ENCODE measurements at regions not wholly inside any gene's neighbourhood (a gene's known extent, or its start where the extent isn't known, plus 50 kb on each side); places are given as distances from the start of the nearest gene placed in this dataset.

DNA sequence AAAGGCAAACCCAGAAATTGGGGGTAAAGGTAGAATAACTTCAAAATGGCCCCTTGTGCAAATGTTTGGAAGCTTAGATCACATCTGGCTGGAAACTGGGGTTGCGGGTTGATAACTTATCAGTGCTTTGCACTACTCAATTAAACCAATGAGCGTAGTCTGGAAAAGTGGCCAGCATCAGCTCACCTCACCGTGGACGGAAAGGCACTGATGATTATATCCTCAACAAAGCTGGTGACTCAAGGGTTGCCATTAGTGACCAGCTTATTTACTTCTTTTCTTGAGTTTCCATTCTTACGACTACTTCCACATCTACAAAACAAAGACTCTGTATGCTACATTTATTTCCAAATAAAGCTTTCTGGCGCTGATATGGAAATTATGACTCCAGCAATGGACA, 198.5 kb upstream of the HEY2 start:
- TF ChIP-seq, protein P1, sequence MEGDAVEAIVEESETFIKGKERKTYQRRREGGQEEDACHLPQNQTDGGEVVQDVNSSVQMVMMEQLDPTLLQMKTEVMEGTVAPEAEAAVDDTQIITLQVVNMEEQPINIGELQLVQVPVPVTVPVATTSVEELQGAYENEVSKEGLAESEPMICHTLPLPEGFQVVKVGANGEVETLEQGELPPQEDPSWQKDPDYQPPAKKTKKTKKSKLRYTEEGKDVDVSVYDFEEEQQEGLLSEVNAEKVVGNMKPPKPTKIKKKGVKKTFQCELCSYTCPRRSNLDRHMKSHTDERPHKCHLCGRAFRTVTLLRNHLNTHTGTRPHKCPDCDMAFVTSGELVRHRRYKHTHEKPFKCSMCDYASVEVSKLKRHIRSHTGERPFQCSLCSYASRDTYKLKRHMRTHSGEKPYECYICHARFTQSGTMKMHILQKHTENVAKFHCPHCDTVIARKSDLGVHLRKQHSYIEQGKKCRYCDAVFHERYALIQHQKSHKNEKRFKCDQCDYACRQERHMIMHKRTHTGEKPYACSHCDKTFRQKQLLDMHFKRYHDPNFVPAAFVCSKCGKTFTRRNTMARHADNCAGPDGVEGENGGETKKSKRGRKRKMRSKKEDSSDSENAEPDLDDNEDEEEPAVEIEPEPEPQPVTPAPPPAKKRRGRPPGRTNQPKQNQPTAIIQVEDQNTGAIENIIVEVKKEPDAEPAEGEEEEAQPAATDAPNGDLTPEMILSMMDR (conservative IDR thresholded peaks at IDR 0.05; ENCODE audit: low read depth, low read length): no peak
- DNase-seq (ENCODE audit: low read depth): no peak
- no peak overlapping the region for H3K4me3 ChIP-seq (ENCODE audit: low read length)

DNA sequence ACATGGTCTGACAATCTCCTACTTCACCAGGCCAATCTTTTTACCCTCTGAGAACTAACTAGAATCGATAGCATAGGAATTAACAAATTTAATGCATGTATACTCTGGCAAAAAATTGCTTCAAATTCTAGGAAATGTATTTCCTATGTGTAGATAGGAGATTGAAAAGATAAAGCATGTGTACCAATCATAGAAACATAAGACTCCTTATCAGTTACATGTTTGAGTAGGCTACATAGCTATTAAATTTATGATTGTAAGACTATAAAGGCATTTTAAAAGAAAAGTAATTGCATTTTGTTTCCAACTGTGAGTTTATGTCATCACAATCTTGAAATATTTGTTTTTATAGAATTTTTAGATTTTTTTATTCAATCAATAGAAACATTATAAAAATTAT, 196.6 kb upstream of the HEY2 start:
- H3K4me3 ChIP-seq (ENCODE audit: low read length): no peak overlapping the region
- TF ChIP-seq, protein P1 (conservative IDR thresholded peaks at IDR 0.05; ENCODE audit: low read depth, low read length): no peak
- DNase-seq (ENCODE audit: low read depth): no peak

DNA sequence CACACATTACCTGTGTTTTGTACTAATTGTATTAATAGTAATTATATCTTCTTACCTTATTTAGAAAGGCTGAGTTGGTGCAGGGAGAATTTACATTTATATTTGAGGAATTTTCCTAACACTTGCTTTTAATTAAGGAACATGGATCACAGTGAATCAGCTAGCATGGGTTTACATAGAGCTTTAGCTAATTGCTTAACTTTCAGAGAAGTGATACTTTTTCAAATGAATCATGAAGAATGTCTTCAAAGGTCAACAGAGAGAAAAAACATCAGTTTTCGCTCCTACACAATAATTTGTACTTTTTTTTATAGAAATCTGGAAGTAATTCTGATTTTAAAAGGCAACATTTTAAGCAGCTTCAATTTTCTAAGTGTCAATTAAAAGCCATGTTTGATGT, 195.0 kb upstream of the HEY2 start:
- TF ChIP-seq, protein P1 (conservative IDR thresholded peaks at IDR 0.05; ENCODE audit: low read depth, low read length): no peak
- DNase-seq (ENCODE audit: low read depth): no peak
- H3K4me3 ChIP-seq (ENCODE audit: low read length): no peak overlapping the region

DNA sequence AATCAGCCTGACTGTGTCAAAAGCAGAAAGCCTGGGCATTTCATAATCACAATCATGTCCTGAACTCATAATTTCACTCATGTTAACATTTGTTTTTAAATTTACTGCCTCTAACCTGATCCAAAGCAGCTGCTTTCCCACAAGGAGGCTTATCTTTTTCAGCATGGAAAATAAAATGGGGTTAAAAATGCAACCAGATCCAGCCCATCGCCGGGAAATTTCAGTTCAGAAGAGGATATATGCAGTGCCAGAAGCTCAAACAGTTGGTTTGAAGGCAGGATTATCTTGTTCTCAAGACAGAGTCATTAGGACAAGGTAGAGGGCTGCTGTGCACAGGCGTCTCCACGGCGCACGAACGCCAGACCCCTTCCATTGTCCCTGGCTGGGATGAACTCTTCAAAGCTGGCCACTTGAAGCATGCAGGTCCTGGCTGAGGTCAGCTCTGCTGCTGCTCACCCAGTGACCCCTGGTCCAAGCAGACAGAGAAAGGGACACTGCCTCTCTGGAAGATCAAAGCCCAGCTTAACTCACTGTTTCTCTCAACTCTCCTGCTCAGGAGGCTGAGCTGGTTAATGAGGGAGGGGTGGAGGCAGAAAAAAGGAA, 191.1 kb upstream of the HEY2 start:
- DNase-seq (ENCODE audit: low read depth): no peak
- H3K4me3 ChIP-seq (ENCODE audit: low read length): no peak overlapping the region
- TF ChIP-seq, protein P1 (conservative IDR thresholded peaks at IDR 0.05; ENCODE audit: low read depth, low read length): no peak

DNA sequence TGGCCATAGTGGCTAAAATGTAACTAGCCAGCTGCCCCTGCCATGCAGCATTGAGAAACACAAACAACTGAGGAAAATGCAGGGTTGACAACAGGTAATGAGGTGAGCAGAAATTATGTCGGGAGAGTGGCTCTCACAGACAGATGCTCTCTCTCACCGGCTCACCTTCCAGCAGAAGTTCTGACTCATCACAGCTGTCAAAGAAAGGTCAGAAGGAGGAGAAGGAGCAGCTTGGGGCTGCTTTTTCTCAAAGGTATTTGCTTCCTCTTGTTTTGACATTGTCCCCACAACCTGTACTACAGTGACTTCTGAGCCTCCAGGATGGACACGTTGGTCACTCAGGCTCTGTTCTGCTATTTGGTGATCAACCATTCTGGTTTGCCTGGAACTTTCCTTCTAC, 190.5 kb upstream of the HEY2 start:
- no peak for DNase-seq (ENCODE audit: low read depth)
- TF ChIP-seq, protein P1 (conservative IDR thresholded peaks at IDR 0.05; ENCODE audit: low read depth, low read length): no peak
- H3K4me3 ChIP-seq (ENCODE audit: low read length): no peak overlapping the region

DNA sequence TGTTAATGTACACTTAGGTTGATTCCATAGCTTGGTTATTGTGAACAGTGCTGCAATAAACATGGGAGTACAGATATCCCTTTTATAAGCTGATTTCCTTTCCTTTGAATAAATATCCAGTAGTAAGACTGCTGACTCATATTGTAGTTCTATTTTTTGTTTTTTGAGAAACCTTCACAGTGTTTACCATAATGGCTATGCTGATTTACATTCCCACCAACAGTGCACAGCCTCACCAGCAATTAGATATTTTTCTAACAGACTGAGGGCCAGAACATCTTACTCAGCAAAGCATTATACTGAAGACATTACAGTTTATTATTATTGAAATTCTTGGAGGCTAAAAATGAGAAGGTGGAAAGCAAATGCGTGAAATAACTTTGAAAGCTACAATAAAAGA, 187.3 kb upstream of the HEY2 start:
- TF ChIP-seq, protein P1 (conservative IDR thresholded peaks at IDR 0.05; ENCODE audit: low read depth, low read length): no peak
- DNase-seq (ENCODE audit: low read depth): no peak
- H3K4me3 ChIP-seq (ENCODE audit: low read length): no peak overlapping the region

DNA sequence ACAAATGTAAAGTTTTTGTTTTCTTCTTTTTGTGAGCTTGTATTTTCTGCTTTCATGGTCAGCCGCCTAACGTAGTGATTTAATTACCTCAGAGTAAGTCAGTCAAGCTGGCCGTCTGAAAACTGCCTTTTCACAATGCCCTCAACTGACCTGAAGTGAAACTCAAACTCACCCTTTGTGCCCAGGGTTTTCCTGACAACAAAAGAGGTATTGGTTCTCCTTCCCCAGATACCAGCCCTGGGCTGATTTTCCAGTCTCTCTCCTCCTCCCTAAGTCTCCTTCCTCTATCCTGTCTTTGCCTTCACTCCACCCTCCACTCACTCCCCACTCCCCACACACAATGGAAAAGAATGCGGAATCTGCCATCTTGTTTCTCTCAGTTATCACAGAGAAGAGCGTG, 184.5 kb upstream of the HEY2 start:
- DNase-seq (ENCODE audit: low read depth): no peak
- TF ChIP-seq, protein P1 (conservative IDR thresholded peaks at IDR 0.05; ENCODE audit: low read depth, low read length): no peak
- H3K4me3 ChIP-seq (ENCODE audit: low read length): no peak overlapping the region
